ENCODE measurements at regions not wholly inside any gene's neighbourhood (a gene's known extent, or its start where the extent isn't known, plus 50 kb on each side); places are given as distances from the start of the nearest gene placed in this dataset.

- Histone ChIP-seq H3K9ac (ENCODE audit: extremely low read depth, insufficient read length, low read length) (no peak overlapping the region), H3K27me3 (ENCODE audit: insufficient read depth, low read length) (no peaks in the 10 kb centered on the region), H2BK5ac (ENCODE audit: insufficient read length, low read length) (no peak overlapping the region), H4K5ac (ENCODE audit: insufficient read length, low read depth, low read length) (no peak overlapping the region), H3K4ac (ENCODE audit: low read depth, low read length) (no peak overlapping the region), H3T11ph (ENCODE audit: low read length) (no peak overlapping the region), H3K9me3 (ENCODE audit: control insufficient read depth, low read depth, low read length) (no peaks in the 10 kb centered on the region), H2BK12ac (ENCODE audit: insufficient read length, low read depth, low read length) (no peak overlapping the region), H2AK5ac (ENCODE audit: insufficient read length, low read length) (no peak overlapping the region), H3K56ac (ENCODE audit: insufficient read length, low read depth, low read length) (no peak overlapping the region), H4K20me1 (ENCODE audit: control insufficient read depth, insufficient read depth, insufficient read length) (no peaks in the 10 kb centered on the region), H2AFZ (ENCODE audit: low read length) (no peak overlapping the region), H3K4me1 (ENCODE audit: insufficient read depth, low read length) (no peaks in the 10 kb centered on the region), H2BK120ac (ENCODE audit: low read depth, low read length, poor library complexity, severe bottlenecking) (no peak overlapping the region), H3K27ac (ENCODE audit: insufficient read length, low read depth, low read length) (no peak overlapping the region), H3K18ac (ENCODE audit: insufficient read length, low read depth, low read length) (no peak overlapping the region), H3K4me2 (ENCODE audit: insufficient read depth, insufficient read length, low read length) (no peak overlapping the region), H3K14ac (ENCODE audit: insufficient read depth, low read length) (no peak overlapping the region), H3K79me2 (ENCODE audit: insufficient read depth, low read length) (no peaks in the 10 kb centered on the region), H3K23me2 (ENCODE audit: insufficient read length, low read depth, low read length, poor library complexity, severe bottlenecking) (no peaks in the 10 kb centered on the region), H2BK15ac (ENCODE audit: low read depth, low read length) (no peak overlapping the region), H4K8ac (replicated peaks; ENCODE audit: insufficient read length, low read depth, low read length) (no peak overlapping the region), H3K23ac (ENCODE audit: insufficient read length, low read depth, low read length) (no peak overlapping the region), H3K79me1 (ENCODE audit: insufficient read depth, low read depth, low read length, poor library complexity, severe bottlenecking) (no peaks in the 10 kb centered on the region), H2BK20ac (ENCODE audit: low read depth, low read length, poor library complexity, severe bottlenecking) (no peak overlapping the region), H4K91ac (ENCODE audit: insufficient read length, low read depth, low read length) (no peak overlapping the region)
- no CpG with 5 or more reads among the region's 1 CpG for whole genome bisulfite sequencing (ENCODE audit: extremely low coverage, insufficient read length, low lambda C conversion rate)
- DNase-seq = no peak
- H3K27me3 Mint-ChIP-seq (ENCODE audit: low read depth) = no peaks in the 10 kb centered on the region
- no peaks in the 10 kb centered on the region; a peak in 1 of 7 replicates for H3K36me3 Mint-ChIP-seq (ENCODE audit: insufficient read depth in 1 of 3, low read depth in 3 of 3)
- H3K27ac Mint-ChIP-seq = no peak overlapping the region
- H3K4me1 Mint-ChIP-seq = no peaks in the 10 kb centered on the region
- no peak overlapping the region for H3K4me3 Mint-ChIP-seq
- no peak for TF ChIP-seq CTCF (conservative IDR thresholded peaks at IDR 0.05)
- H3K9me3 Mint-ChIP-seq = peaks cover 3 to 6% of the 10 kb centered on the region in 2 experiments; a peak in 4 of 5 replicates
Observed at GRCh38 chr5:60243713-60244112, 350.2 kb upstream of the PDE4D start.

All from H9 (cell line).